Endothelial cell of umbilical vein (primary cell): ENCODE measurements at regions not wholly inside any gene's neighbourhood (a gene's known extent, or its start where the extent isn't known, plus 50 kb on each side); places are given as distances from the start of the nearest gene placed in this dataset.

Experiments
- BruUV-seq: library from RNA; stranded (reverse); fragments of 400-500 nt; replicated peaks from 2 replicates; lab custom pipeline; 2021; lab: Mats Ljungman, UMichigan
- CTCF ChIA-PET: fragments of 300-600, 350-600 bp; sonication (Branson Sonifier 250); formaldehyde crosslinking; loops from one replicate; lab custom pipeline; 2021; ENCODE audit warnings: antibody characterized with exemption, inconsistent platforms; lab: Charles Lee
- POLR2A ChIA-PET: fragments of 300-600, 350-600 bp; sonication (Branson Sonifier 250); formaldehyde crosslinking; loops from one replicate; lab custom pipeline; 2021; ENCODE audit warnings: antibody characterized with exemption, inconsistent platforms; lab: Charles Lee
- DNase-seq: peaks from one replicate; pipeline ENCODE4 v3.0.0-alpha.2; 2011; ENCODE audit warnings: low read depth, low spot score
- FAIRE-seq: peaks from 2 replicates; lab custom pipeline; 2011; peaks lifted over from hg19 to GRCh38; lab: Jason Lieb, UNC
- H2AFZ ChIP-seq: 2 replicates; pipeline ENCODE4 v1.6.0; 2012; ENCODE audit warnings: low read depth, low read length, control low read depth, inconsistent platforms
- H3K27ac ChIP-seq: 2 replicates; pipeline ENCODE4 v1.5.1; 2011; ENCODE audit warnings: low read depth, mild to moderate bottlenecking, control low read depth, low read length, moderate library complexity; ENCODE audit not compliant: insufficient read depth
- H3K27me3 ChIP-seq, 2 experiments: 2 replicates each; pipeline versions ENCODE4 v1.6.0 to v1.6.1; 2011; ENCODE audit warnings: low read length in 2 of 2, mixed read lengths in 1 of 2; ENCODE audit not compliant: control insufficient read depth in 2 of 2, insufficient read depth in 2 of 2
- H3K36me3 ChIP-seq, 2 experiments: 2 replicates in 1 of 2; 3 replicates in 1 of 2; pipeline ENCODE4 v1.5.1; 2011; ENCODE audit warnings: low read length in 2 of 2, mild to moderate bottlenecking in 1 of 2, moderate library complexity in 1 of 2; ENCODE audit not compliant: control insufficient read depth in 2 of 2, insufficient read depth in 2 of 2; ENCODE audit errors: extremely low read depth in 1 of 2
- H3K4me1 ChIP-seq: 3 replicates; pipeline ENCODE4 v1.5.1; 2011; ENCODE audit warnings: mild to moderate bottlenecking, low read length; ENCODE audit not compliant: control insufficient read depth, insufficient read depth; ENCODE audit errors: extremely low read depth
- H3K4me2 ChIP-seq: 2 replicates; pipeline ENCODE4 v1.6.1; 2011; ENCODE audit warnings: low read length, control low read depth, mixed read lengths; ENCODE audit not compliant: insufficient read depth
- H3K4me3 ChIP-seq, 3 experiments: fragments of 200-600 bp in 1 of 3; sonication (generic), shearing (Covaris generic) in 1 of 3; replicated peaks in 1 of 3; 2 replicates each; pipeline ENCODE4 v1.5.1; 2011 to 2016; ENCODE audit warnings: control low read depth in 3 of 3, low read length in 3 of 3, mild to moderate bottlenecking in 2 of 3, inconsistent platforms in 1 of 3, low read depth in 1 of 3, moderate library complexity in 1 of 3; ENCODE audit not compliant: insufficient read depth in 1 of 3
- H3K79me2 ChIP-seq: 2 replicates; pipeline ENCODE4 v1.6.0; 2012; ENCODE audit warnings: low read length, inconsistent platforms; ENCODE audit not compliant: control insufficient read depth, insufficient read depth
- H3K9ac ChIP-seq: replicated peaks from 2 replicates; pipeline ENCODE3; 2011; ENCODE audit warnings: low read length, control low read depth; ENCODE audit not compliant: insufficient read depth; ENCODE audit errors: extremely low read depth
- H3K9me1 ChIP-seq: replicated peaks from 3 replicates; pipeline ENCODE4 v1.6.0; 2011; ENCODE audit warnings: mild to moderate bottlenecking, low read length; ENCODE audit not compliant: control insufficient read depth, insufficient read depth; ENCODE audit errors: extremely low read depth
- H3K9me3 ChIP-seq: replicated peaks from 2 replicates; pipeline ENCODE4 v1.5.1; 2012; ENCODE audit warnings: low read length, inconsistent platforms; ENCODE audit not compliant: control insufficient read depth, insufficient read depth
- H4K20me1 ChIP-seq: replicated peaks from 2 replicates; pipeline ENCODE3; 2011; ENCODE audit warnings: mild to moderate bottlenecking, low read length; ENCODE audit not compliant: control insufficient read depth, insufficient read depth; ENCODE audit errors: extremely low read depth
- CTCF ChIP-seq, 2 donors: IDR thresholded peaks; 1 replicate in 1 of 2; 2 replicates in 1 of 2; pipeline ENCODE4 v1.5.1; 2011; ENCODE audit warnings: low read length in 2 of 2, mild to moderate bottlenecking in 2 of 2, moderate library complexity in 2 of 2, control low read depth in 1 of 2, inconsistent platforms in 1 of 2, low read depth in 1 of 2; ENCODE audit not compliant: insufficient read depth in 1 of 2; ENCODE audit errors: extremely low read depth in 1 of 2
- EZH2 ChIP-seq: IDR thresholded peaks from 2 replicates; pipeline ENCODE4 v1.6.1; 2012; ENCODE audit warnings: borderline replicate concordance, low read depth, mild to moderate bottlenecking, moderate library complexity, low read length, inconsistent platforms; ENCODE audit not compliant: severe bottlenecking
- FOS ChIP-seq: IDR thresholded peaks from 2 replicates; pipeline ENCODE4 v1.6.1; 2011; ENCODE audit warnings: mild to moderate bottlenecking, low read length, moderate library complexity, borderline replicate concordance; ENCODE audit not compliant: insufficient read depth
- GATA2 ChIP-seq: IDR thresholded peaks from 2 replicates; pipeline ENCODE4 v1.7.0; 2011; ENCODE audit warnings: low read depth, mild to moderate bottlenecking, moderate library complexity, mixed read lengths, low read length; ENCODE audit not compliant: insufficient read length, insufficient read depth
- JUN ChIP-seq: IDR thresholded peaks from 2 replicates; pipeline ENCODE4 v1.6.1; 2011; ENCODE audit warnings: borderline replicate concordance, low read depth; ENCODE audit not compliant: insufficient read length, insufficient read depth
- MAX ChIP-seq: IDR thresholded peaks from 2 replicates; pipeline ENCODE4 v1.6.1; 2011; ENCODE audit not compliant: insufficient read depth, insufficient read length
- MYC ChIP-seq: IDR thresholded peaks from one replicate; pipeline ENCODE4 v1.6.1; 2011; ENCODE audit warnings: mild to moderate bottlenecking, low read depth, low read length
- dilution Hi-C: fragments of 300-500 bp; cut with MboI; formaldehyde crosslinking; loops from one replicate; pipeline ENCODE4 v1.15.0; 2019; ENCODE audit warnings: low sequenced_read_pairs; ENCODE audit not compliant: extremely low pct_ligation_motif_present
- intact Hi-C: fragments of 100-400 bp; cut with micrococcal nuclease; formaldehyde crosslinking; loops from one replicate; pipeline ENCODE4 v1.10.0; 2022

GRCh38 chr3:150050510-150050909, 79.8 kb upstream of the PFN2 start:
- Histone ChIP-seq H3K9ac (no peak overlapping the region), H4K20me1 (no peaks in the 10 kb centered on the region), H3K27ac (no peak overlapping the region), H3K4me1 (no peaks in the 10 kb centered on the region), H3K27me3 (peaks cover 12 to 15% of the 10 kb centered on the region in 2 experiments), H2AFZ (no peak overlapping the region), H3K36me3 (no peaks in the 10 kb centered on the region), H3K79me2 (no peaks in the 10 kb centered on the region), H3K4me3 (no peak overlapping the region), H3K9me3 (no peaks in the 10 kb centered on the region), H3K4me2 (no peak overlapping the region), H3K9me1 (no peaks in the 10 kb centered on the region)
- FAIRE-seq, result no peak
- dilution Hi-C loops, result no loop called here
- no peak for DNase-seq
- no peak for TF ChIP-seq FOS
- no peak for TF ChIP-seq JUN
- no peak for TF ChIP-seq CTCF (IDR thresholded peaks at IDR 0.05; ENCODE audit: extremely low read depth in 1 of 2, insufficient read depth in 1 of 2, low read depth in 1 of 2, low read length in 2 of 2)
- no peak for TF ChIP-seq EZH2
- no peak for TF ChIP-seq MAX
- TF ChIP-seq GATA2, result no peak
- TF ChIP-seq MYC, result no peak
- no TSS peak for BruUV-seq
- ChIA-PET POLR2A (no interaction called here), CTCF (no interaction called here)
- intact Hi-C loops, result no loop called here
